Stimulated activated CD8-positive, alpha-beta memory T cell treated with anti-CD3 and anti-CD28 coated beads, Interleukin-15, amount 100 ng/mL, for 48 hours (primary cell): ENCODE measurements at regions not wholly inside any gene's neighbourhood (a gene's known extent, or its start where the extent isn't known, plus 50 kb on each side); places are given as distances from the start of the nearest gene placed in this dataset.
"Not testable (repeated sequence)": the region's sequence is repeated elsewhere in the genome, so short reads cannot be mapped to it uniquely, and the experiment has no call there.

Source experiments
- DNase-seq, 2 donors: peaks; one replicate each; pipeline ENCODE4 v3.0.0-alpha.2; 2020; ENCODE audit warnings: low read depth in 2 of 2

GRCh38 chr14:53857625-53858344, 98.8 kb downstream of the BMP4 start:
- no peak for DNase-seq

- no peak for DNase-seq
These were observed 101.1 kb downstream of the BMP4 start for GRCh38 chr14:53855574-53855973.

- no peak for DNase-seq
These were observed 101.5 kb downstream of the BMP4 start for GRCh38 chr14:53855127-53855526.

- no peak for DNase-seq
These were observed 105.1 kb downstream of the BMP4 start for GRCh38 chr14:53851394-53852090.

- DNase-seq: no peak
These were observed 105.8 kb downstream of the BMP4 start for GRCh38 chr14:53850714-53851296.

GRCh38 chr14:53849549-53849948, 107.1 kb downstream of the BMP4 start:
- DNase-seq: no peak

- no peak for DNase-seq
These were observed 107.8 kb downstream of the BMP4 start for GRCh38 chr14:53848854-53849253.

GRCh38 chr14:53847881-53848280, 108.7 kb downstream of the BMP4 start:
- DNase-seq: no peak

GRCh38 chr14:53847057-53847456, 109.6 kb downstream of the BMP4 start:
- DNase-seq: no peak

GRCh38 chr14:53845813-53846693, 110.6 kb downstream of the BMP4 start:
- no peak for DNase-seq

GRCh38 chr14:53842938-53843337, 113.7 kb downstream of the BMP4 start:
- no peak for DNase-seq

GRCh38 chr14:53841109-53842099, 115.2 kb downstream of the BMP4 start:
- no peak for DNase-seq

- DNase-seq: no peak
These were observed 116.2 kb downstream of the BMP4 start for GRCh38 chr14:53840444-53840843.

- DNase-seq: no peak
These were observed 118.3 kb downstream of the BMP4 start for GRCh38 chr14:53838374-53838773.

- DNase-seq: not testable (repeated sequence)
These were observed 119.0 kb downstream of the BMP4 start for GRCh38 chr14:53837656-53838055.

- no peak for DNase-seq
These were observed 120.1 kb downstream of the BMP4 start for GRCh38 chr14:53836551-53836950.

- DNase-seq: no peak
These were observed 127.8 kb downstream of the BMP4 start for GRCh38 chr14:53828820-53829219.

- DNase-seq: no peak
These were observed 132.6 kb downstream of the BMP4 start for GRCh38 chr14:53824061-53824460.

- no peak for DNase-seq
These were observed 142.2 kb downstream of the BMP4 start for GRCh38 chr14:53814392-53814791.

GRCh38 chr14:53810221-53810620, 146.4 kb downstream of the BMP4 start:
- no peak for DNase-seq

GRCh38 chr14:53808042-53808441, 148.6 kb downstream of the BMP4 start:
- DNase-seq: no peak
